Endodermal cell (in vitro differentiated cells): ENCODE measurements at regions not wholly inside any gene's neighbourhood (a gene's known extent, or its start where the extent isn't known, plus 50 kb on each side); places are given as distances from the start of the nearest gene placed in this dataset.

ENCODE experiments used
- DNase-seq: peaks from one replicate; pipeline ENCODE4 v3.0.0-alpha.2; 2017
- H3K27ac ChIP-seq: 2 replicates; pipeline ENCODE4 v1.5.1; 2013; ENCODE audit warnings: mild to moderate bottlenecking, low read depth, low read length, moderate library complexity
- H3K27me3 ChIP-seq: 2 replicates; pipeline ENCODE4 v1.6.1; 2013; ENCODE audit warnings: mild to moderate bottlenecking, low read length, moderate library complexity; ENCODE audit not compliant: insufficient read depth, control insufficient read depth, poor library complexity, severe bottlenecking
- H3K36me3 ChIP-seq: 2 replicates; pipeline ENCODE4 v1.7.0; 2013; ENCODE audit warnings: mild to moderate bottlenecking, low read length, moderate library complexity; ENCODE audit not compliant: control insufficient read depth, insufficient read depth
- H3K4me1 ChIP-seq: one replicate; pipeline ENCODE4 v1.7.0; 2013; ENCODE audit warnings: low read length; ENCODE audit not compliant: control insufficient read depth, insufficient read depth
- H3K4me3 ChIP-seq: 2 replicates; pipeline ENCODE4 v1.5.1; 2013; ENCODE audit warnings: mild to moderate bottlenecking, low read length, moderate library complexity
- H3K9ac ChIP-seq: 2 replicates; pipeline ENCODE4 v1.6.1; 2013; ENCODE audit warnings: mild to moderate bottlenecking, low read length, moderate library complexity; ENCODE audit not compliant: poor library complexity, severe bottlenecking; ENCODE audit errors: extremely low read depth
- H3K9me3 ChIP-seq: 2 replicates; pipeline ENCODE4 v1.6.1; 2013; ENCODE audit warnings: mild to moderate bottlenecking, low read length, moderate library complexity; ENCODE audit not compliant: control insufficient read depth
- H3K27ac Mint-ChIP-seq: 2 replicates; pipeline ENCODE4 v1.8.0; 2020; ENCODE audit warnings: mixed read lengths
- H3K27me3 Mint-ChIP-seq: 2 replicates; pipeline ENCODE4 v1.8.0; 2021; ENCODE audit warnings: mild to moderate bottlenecking, mixed read lengths; ENCODE audit not compliant: insufficient read depth
- H3K36me3 Mint-ChIP-seq: 2 replicates; pipeline ENCODE4 v1.8.0; 2020; ENCODE audit warnings: low read depth, mixed read lengths
- H3K4me1 Mint-ChIP-seq: 2 replicates; pipeline ENCODE4 v1.8.0; 2020; ENCODE audit warnings: mixed read lengths
- H3K4me3 Mint-ChIP-seq: 2 replicates; pipeline ENCODE4 v1.8.0; 2020; ENCODE audit warnings: mild to moderate bottlenecking, moderate library complexity, mixed read lengths
- H3K9me3 Mint-ChIP-seq: 2 replicates; pipeline ENCODE4 v1.8.0; 2020; ENCODE audit warnings: mild to moderate bottlenecking, mixed read lengths
- CTCF ChIP-seq: fragments of 200-600 bp; sonication (generic); conservative IDR thresholded peaks from 2 replicates; pipeline ENCODE4 v1.5.0; 2021; ENCODE audit warnings: antibody characterized with exemption, mild to moderate bottlenecking
- WGBS, 2 experiments: methylation state at CpG; one replicate each; pipeline versions ENCODE4 v1.1.5 to v1.1.7; 2013; ENCODE audit warnings: missing lambda C conversion rate in 2 of 2, mixed read lengths in 1 of 2; ENCODE audit not compliant: insufficient coverage in 1 of 2, insufficient read length in 1 of 2; 5-methylcytosine and 5-hydroxymethylcytosine counted together

DNA sequence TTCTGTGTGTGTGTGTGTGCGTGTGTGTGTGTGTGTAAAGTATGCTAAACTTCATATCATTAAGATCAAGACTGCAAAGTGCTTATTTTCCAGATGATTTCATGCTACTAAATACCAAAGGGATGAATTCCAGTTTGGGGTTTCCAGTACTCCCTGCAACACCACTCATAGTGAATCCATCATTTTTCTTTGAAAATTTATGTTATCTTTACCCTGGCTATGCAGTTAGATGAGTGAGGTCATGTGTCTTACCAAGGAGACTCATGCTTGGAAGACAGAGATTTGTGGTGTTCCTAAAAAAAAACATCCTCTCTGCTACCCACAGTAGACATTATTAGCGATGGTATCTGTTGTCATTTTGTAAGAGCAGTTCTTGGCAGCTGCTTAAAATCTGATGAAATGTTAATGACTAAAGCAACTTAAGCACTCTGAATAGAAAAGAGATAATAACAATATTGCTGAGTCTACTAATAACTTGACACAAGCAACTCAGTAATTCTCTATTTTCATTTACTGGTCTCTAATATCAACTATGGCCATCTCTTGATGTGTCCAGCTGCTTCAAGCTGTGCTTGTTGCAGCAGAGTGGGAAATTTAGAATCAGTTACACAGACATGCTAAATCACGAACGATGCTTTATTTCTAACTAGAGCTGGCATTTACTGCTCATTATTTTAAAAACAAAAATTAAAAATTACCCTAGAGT, 1953.0 kb upstream of the IGFBP7 start:
- no peaks in the 10 kb centered on the region for H3K36me3 ChIP-seq
- DNase-seq: no peak
- 92 to 100% methylated on average over 1 to 3 of the region's 4 CpGs for WGBS, 2 experiments
- no peak for TF ChIP-seq CTCF
- Mint-ChIP-seq H3K4me1 (peaks cover 6% of the 10 kb centered on the region), H3K4me3 (no peak overlapping the region), H3K27ac (no peak overlapping the region), H3K27me3 (no peaks in the 10 kb centered on the region), H3K36me3 (no peaks in the 10 kb centered on the region), H3K9me3 (no peaks in the 10 kb centered on the region)
- no peak overlapping the region for H3K4me3 ChIP-seq
- H3K27ac ChIP-seq: no peak overlapping the region
- no peaks in the 10 kb centered on the region for H3K27me3 ChIP-seq
- H3K9me3 ChIP-seq: no peaks in the 10 kb centered on the region
- no peaks in the 10 kb centered on the region for H3K4me1 ChIP-seq
- no peak overlapping the region for H3K9ac ChIP-seq

GRCh38 chr4:59068722-59069418, 1958.7 kb upstream of the IGFBP7 start:
- Histone ChIP-seq H3K9me3 (no peaks in the 10 kb centered on the region), H3K9ac (no peak overlapping the region), H3K4me1 (no peaks in the 10 kb centered on the region), H3K4me3 (no peak overlapping the region), H3K27me3 (no peaks in the 10 kb centered on the region), H3K36me3 (no peaks in the 10 kb centered on the region), H3K27ac (no peak overlapping the region)
- no peak for TF ChIP-seq CTCF
- no peak overlapping the region for H3K4me3 Mint-ChIP-seq
- no peaks in the 10 kb centered on the region for H3K27me3 Mint-ChIP-seq
- H3K9me3 Mint-ChIP-seq: no peaks in the 10 kb centered on the region
- no peaks in the 10 kb centered on the region for H3K36me3 Mint-ChIP-seq
- no peaks in the 10 kb centered on the region for H3K4me1 Mint-ChIP-seq
- DNase-seq: no peak
- H3K27ac Mint-ChIP-seq: no peak overlapping the region
- WGBS, 2 experiments: 86 to 90% methylated on average over 6 to 7 of the region's 7 CpGs

GRCh38 chr4:59086410-59086809, 1976.2 kb upstream of the IGFBP7 start:
- no peaks in the 10 kb centered on the region for H3K4me1 Mint-ChIP-seq
- no peaks in the 10 kb centered on the region for H3K9me3 ChIP-seq
- no peaks in the 10 kb centered on the region for H3K27me3 ChIP-seq
- H3K9me3 Mint-ChIP-seq: no peaks in the 10 kb centered on the region
- TF ChIP-seq CTCF: no peak
- WGBS, 2 experiments: 64% methylated on average over 3 of the region's 3 CpGs; no CpG with 5 or more reads in 1 of the 2 experiments
- no peaks in the 10 kb centered on the region for H3K4me1 ChIP-seq
- no peak overlapping the region for H3K27ac ChIP-seq
- no peak overlapping the region for H3K9ac ChIP-seq
- no peak overlapping the region for H3K27ac Mint-ChIP-seq
- no peak overlapping the region for H3K4me3 ChIP-seq
- no peaks in the 10 kb centered on the region for H3K27me3 Mint-ChIP-seq
- no peak overlapping the region for H3K4me3 Mint-ChIP-seq
- DNase-seq: no peak
- no peaks in the 10 kb centered on the region for H3K36me3 ChIP-seq
- no peaks in the 10 kb centered on the region for H3K36me3 Mint-ChIP-seq
